GM21723 (cell line): ENCODE measurements at regions not wholly inside any gene's neighbourhood (a gene's known extent, or its start where the extent isn't known, plus 50 kb on each side); places are given as distances from the start of the nearest gene placed in this dataset.

Experiments
- ATAC-seq: cut with Tn5 transposase; IDR thresholded peaks from one replicate; pipeline ENCODE4 v1.9.1; 2021; ENCODE audit warnings: mild to moderate bottlenecking, moderate library complexity; ENCODE audit not compliant: unreplicated experiment

DNA sequence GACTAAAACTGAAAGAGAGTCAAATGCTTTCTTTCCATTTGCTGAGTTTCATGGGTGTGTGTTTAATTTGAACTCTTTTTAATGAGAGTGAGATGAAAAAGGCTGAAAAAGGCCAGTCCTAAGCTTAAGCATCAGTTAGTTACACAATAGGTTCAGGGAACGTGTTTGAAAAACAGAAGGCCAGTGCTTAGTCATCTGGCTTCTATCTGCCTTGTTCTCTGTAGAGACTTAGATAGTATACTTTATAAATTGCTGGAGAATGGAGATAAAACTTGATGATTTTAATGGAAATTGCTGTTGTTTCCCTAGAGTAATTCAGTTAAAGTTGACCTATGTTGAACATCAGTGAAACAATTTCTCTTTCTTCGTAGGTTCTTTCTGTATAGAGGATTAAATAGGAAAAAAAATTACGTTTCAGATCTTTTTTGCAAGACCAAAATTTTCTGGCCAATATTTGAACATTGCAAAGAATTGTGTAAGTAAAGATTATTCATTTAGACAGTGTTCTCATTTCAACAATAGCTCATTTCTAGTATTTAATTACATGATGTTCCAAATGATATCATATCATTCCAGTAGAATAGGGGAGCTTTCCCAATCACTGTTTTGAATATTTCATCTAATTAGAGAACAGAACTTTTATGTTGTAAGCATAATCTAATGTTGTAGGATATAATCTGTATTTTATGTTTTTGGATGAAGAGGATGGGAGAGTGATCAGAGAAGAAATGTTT is 1088.8 kb downstream of the ADGRL3 start:
- no peak for ATAC-seq

DNA sequence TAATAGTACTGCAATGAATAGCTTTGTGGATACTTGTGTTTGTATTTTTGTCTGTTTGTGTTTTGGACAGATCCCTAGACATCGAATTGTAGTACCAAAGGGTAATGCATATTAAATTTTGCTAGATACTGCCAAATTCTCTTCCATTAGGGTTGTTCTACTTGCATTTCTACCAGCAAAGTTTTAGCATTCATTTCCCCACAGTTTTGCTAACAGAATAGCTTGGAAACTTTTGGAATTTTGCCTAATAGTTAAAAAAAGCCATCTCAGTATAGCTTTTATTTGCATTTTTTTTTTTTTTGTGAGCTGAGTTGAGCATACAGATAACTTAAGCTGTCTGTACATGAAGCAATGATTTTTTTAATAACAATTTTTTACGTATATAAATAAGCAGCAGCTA is 1084.9 kb downstream of the ADGRL3 start:
- ATAC-seq, result no peak

DNA sequence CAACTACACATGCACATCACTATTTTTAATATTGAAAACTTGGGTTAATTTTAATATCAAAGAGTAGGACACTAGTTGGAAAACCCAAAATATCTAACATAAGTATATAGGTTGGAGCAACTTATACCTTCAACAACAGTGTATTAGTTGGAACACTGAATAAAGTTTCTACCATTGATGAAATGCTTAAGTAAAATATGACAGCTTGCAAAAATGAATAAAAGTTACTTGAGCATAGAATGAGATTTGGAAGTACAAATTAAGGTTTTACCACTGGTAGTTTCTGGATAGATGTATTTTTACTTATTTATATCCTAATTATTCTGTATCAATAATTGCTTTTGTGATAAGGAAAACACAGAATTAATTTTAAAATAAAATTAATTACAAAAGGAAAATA is 1079.6 kb downstream of the ADGRL3 start:
- no peak for ATAC-seq

DNA sequence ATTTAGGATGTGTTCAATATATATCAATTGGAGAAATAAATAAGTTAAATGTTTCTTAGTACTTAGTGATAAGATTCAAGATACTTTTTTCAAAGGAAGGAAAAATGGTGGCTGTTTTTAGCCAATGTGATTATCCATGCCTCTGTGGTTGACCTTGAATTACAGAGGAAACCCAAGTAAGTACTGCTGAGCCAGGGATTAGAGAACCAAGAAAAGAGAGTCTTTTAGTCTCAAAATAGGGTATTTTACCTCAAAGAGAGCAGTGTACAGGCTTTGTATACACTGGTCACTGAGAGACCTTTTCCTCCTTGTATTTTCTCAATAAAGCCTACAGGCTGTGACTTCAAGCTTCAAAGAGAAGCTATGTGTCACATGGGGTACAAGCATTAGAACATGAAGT is 1075.3 kb downstream of the ADGRL3 start:
- ATAC-seq, result no peak

DNA sequence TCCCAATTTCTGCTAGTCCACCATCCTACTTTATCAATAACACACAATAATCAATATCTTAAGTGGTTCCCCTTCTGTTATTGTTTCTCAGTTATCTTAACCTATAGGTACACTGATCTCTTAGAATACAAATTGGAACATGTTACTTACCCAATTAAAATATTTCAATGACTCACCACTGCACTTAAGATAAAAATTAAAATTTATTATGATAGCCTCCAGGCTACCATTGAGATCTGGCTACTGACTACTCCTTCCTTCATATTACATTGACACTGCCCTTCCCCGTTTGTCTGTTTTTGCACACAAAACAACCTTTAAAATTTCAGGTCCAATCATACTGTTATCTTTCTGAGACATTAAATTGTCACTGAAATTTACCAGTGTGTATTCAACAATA is 1074.7 kb downstream of the ADGRL3 start:
- ATAC-seq, result no peak

DNA sequence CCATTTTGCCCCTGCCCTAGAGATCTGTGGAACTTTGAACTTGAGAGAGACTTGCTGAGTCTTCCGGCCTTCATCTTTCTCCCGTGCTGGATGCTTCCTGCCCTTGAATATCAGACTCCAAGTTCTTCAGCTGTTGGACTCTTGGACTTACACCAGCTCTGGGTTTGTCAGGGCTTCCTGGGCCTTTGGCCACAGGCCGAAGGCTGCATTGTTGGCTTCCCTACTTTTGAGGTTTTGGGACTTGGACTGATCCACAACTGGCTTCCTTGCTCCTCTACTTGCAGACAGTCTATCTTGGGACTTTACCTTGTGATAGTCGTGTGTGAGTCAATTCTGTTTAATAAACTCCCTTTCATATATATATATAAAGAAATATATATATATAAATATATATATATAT is 1071.0 kb downstream of the ADGRL3 start:
- ATAC-seq, result no peak

DNA sequence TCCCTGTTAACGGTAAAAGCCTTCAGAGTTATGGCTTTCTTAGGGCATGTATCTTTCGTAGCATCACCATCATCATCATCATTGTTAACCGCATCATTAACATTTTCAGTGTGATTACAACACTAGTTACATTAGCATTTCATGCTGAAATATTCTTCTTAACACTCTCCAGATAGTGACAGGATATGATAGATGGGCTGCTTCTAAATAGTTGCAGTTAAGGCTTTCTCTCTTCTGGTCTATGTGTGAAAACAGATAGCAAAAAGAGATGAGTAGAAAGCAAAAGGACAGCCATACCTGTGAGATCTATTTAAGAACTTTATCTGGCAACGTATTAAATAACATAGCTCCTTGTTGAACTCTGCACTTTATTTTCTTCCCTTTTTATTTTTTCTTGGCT is 1069.8 kb downstream of the ADGRL3 start:
- ATAC-seq, result no peak

DNA sequence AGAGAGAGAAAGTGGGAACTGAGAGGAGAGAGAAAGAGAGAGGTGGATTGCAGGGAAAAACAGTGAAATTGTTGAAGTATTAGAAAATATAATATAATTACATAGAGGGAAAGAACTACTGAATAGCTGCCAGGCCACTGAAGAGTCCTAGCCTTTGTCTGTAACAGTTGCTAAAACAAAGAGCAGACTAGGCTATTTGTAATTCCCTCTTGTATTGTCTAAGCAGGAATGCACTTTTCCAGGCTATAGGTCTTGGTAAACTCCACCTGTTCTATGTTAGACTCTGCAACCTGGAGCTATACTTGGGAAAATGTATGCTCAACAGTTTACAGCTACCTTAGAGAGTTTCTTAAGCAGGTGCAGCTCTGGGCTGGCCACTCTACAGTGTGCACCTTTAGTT is 1063.3 kb downstream of the ADGRL3 start:
- no peak for ATAC-seq

DNA sequence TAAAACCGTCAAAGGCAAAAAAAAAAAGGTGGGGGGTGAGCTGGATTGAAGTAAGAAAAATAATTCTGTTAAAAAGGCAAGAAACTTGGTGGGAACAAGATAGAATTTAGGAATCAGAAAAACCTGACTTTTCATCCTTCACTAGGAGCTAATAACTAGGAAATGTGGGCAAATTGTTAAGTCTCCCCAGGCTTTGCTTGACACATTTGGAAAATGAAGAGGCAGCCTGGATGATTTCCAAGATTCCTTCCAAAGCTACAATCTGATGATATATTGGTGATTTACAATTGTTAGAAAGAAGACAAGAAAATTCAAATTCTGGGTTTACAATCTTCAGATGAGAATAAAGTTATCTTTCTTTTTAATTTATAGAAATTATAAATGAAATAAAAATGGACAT is 1062.5 kb downstream of the ADGRL3 start:
- ATAC-seq, result no peak

DNA sequence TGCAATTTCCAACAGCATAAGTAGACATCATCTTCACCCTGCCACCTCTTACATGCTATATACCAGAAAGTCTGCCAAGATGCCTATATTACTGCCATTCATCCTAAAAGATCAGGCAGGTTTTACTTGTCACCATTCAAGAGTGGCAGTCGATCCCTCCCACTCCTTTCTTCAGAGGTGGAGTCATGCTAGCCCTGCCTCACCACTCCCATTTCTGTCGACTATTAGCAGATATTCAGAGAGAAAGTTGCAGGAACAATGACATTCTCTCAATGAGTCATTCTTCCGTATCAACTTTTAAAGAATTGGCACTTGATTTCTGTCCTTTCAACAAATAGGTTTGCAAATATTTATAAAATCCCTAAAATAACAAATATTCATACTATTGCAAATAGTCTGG is 1060.1 kb downstream of the ADGRL3 start:
- no peak for ATAC-seq

DNA sequence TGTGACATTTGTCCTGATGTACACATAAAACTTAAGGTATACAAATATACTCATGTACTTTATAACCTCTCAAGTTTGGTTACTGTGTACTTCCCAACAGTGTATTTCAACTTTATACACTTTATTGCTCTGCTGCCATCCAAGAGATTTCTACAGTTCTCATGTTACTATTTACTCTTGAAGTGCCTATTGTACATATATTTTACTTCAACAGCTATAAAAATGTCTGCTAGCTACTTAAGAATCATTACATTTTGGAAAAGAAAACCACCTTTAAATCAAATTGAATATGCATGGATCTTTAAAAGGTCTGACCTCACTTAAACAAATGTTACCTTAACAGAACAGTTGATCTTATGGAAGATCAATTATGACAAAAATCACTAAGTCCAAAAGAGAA is 1056.4 kb downstream of the ADGRL3 start:
- ATAC-seq, result no peak

DNA sequence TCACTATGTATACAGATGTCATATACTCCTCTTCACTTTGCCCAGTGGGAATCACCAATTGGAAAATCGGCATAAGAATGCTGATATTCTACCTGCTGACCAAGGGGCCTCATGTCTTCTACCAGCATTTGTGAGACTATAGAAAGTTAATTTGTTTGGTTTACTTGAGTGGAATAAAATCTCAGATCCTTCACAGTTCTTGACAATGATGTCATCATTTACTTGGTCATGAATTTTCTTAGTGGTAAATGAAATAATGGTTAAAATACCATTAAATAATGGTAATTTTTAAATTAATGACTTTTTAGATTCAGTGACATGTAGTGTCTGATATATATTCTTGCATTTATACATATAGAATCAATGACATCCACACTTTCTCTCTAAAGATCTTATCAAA is 1052.6 kb downstream of the ADGRL3 start:
- no peak for ATAC-seq

DNA sequence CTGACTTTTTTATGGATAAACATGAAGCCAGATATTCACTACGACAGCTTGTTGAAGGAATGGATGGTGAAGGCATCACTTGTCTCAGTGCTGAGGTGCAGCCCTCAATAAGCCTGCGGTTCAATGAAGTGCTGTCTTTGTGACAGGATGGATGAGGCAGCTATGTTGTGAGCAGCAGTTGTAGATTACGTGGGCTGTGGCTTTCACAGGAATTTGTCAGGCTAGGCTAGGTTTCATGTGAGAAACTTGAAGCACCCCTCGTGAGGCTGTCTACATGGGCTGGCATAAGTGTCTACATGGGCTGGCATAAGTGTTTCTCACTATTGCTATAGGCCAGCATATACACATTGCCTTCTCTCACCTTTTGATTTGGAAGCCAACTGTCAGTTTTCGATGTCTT is 1050.0 kb downstream of the ADGRL3 start:
- no peak for ATAC-seq

DNA sequence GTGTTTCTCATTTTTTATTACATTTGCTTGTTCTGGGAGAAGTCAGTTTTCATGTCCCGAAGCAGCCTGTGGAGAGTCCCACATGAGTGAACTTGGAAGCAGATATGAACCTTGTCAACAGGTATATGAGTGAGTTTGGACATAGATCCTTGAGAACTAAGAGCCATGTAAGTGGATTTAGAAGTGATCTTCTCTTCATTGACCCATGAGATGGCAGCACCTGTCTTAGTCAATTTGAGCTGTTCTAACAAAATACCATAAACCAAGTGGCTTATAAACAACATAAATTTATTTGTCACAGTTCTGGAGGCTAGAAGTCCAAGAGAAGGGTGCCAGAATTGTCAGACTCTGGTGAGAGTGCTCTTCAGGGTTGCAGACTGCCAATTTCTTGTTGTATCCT is 1043.8 kb downstream of the ADGRL3 start:
- ATAC-seq, result no peak

DNA sequence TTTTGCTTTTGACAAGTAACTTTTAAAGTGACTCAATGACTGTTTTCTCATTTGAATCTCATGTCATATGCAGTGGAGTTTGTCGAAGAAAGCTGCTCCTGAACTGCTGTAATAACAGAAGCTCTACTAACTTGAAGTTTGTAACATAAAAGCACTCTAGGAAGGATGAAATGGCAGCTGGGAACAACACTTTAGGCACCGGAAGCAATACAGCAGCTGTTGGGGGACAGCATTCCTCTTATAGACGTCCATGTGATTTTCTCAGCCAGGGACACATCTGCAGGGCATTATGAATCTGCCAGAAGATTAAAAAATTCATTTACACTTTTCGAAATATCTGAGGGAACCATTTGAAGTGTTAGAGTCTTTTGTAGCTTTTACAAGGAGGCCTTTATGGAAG is 1035.8 kb downstream of the ADGRL3 start:
- ATAC-seq, result no peak

DNA sequence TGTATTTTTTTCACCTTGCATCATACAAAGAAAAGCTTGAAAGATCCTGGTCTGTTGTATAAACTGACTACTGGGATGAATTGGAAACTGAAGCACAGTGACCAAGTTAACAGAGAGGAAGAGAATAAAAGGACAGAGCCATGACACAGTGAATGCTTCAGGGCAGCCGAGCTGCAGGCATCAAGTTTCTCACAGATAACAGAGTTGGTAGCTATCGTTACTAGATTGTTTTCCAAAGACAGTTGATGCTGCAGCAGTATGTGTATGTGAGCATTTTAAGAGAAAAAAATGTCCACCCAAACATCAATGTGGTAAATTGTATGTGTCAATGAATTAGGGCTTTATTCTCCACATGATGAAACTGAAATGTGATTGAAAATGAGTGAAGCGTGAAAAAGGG is 1032.7 kb downstream of the ADGRL3 start:
- ATAC-seq, result no peak

DNA sequence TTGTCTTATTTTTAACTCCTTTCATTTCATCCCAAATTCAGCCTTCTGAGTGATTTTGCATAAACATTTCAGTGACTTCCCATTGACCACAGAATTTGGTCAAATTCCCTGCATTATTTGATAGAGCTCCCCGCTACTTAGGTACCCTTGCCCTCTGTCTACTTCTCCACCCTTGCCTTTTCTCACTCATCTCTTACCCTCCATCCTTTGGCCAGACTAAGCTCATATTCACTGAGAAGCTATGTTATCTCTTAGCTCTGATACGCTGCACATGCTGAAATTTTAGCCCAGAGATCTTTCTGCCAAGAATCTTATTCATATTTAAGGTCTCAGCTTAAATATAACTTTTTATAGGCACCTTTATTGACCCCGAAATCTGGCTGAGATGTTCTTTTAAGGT is 1031.9 kb downstream of the ADGRL3 start:
- no peak for ATAC-seq

DNA sequence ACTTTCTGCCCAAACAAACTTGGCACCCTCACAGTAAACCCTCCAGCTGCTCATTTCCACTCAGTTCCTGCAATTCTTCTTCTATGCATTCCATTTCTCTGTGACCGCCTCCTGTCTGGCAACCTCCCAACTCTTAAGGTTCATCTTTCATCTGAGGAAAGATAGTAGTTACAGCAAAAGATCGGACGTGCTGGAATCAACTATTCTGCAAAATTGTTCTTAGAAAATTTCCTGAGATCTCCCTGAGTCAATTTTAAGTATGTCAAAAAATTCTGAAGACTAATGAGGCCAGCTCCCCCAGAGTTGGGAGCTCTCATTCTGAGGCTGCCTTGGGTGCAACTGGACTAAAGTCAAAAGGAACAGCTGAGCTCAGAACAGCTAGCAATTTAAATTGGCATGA is 1026.0 kb downstream of the ADGRL3 start:
- no peak for ATAC-seq

DNA sequence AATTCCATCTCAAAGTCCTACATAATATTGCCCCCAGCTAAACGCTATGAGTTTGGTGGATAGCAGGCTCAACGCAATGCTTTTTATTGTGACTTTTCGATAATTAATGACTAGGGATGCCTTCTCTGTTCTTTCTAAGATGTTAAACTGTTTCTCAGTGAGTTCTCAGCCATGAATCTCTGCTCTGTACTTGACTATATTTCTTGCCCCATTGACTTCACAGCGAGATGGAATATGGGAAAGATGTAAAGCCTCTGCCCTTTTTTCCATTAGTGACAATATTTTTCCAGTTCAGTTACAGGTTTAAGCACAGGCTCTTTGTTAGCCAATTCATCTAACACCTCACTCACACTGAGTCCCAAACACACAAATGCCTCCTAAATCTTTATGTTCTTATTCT is 1022.0 kb downstream of the ADGRL3 start:
- no peak for ATAC-seq

DNA sequence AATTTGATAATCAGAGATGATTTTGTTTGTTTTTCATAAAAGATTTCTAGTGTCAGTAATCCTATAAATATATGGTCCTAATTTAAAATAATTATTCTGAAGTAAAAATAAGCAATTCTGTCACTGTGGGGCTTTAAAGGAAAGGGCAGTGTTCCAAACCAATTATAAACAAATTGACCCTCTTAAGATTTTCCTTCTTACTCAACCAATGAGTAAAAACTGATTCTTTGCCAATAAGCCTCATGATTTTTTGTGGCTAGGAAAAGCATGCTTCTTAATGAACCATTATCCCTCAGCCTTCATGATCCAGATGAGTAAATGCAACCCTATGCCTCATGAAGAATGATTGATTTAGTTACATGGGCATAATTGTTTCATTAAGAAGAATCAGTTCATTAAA is 1010.4 kb downstream of the ADGRL3 start:
- ATAC-seq, result no peak

DNA sequence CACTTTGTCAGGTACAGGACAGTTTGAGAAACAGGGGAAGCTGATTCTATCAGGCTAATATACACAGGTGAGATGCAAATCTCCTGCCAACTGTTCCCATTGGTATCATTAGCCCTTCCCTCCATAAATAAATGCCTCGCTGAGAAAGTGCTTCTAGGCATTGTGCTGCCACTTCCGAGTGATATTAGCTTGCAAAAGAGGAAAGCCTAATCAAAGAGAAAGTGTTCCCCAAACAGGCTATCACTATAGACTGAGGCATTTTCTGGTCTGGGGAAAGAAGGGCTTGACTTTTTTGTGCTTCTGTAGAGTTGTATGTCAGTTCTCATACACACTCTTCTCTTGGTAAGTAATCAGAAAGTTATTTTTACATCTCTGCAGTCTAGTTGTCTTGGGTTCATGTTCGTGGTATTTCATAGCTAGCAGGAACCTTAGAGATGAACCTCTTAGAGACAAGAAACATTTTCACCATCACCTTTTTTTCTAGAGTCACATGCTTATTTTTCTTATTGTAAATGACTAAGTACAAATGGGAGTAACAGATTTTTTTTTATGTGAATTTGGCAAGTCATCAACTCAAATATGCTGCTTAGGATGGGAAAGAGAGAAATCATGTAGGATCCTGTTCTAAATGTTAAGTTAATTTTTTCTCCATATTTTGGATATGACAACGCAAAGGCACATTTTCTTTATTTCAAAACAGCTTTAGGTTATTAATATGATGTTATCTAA is 1009.8 kb downstream of the ADGRL3 start:
- no peak for ATAC-seq

DNA sequence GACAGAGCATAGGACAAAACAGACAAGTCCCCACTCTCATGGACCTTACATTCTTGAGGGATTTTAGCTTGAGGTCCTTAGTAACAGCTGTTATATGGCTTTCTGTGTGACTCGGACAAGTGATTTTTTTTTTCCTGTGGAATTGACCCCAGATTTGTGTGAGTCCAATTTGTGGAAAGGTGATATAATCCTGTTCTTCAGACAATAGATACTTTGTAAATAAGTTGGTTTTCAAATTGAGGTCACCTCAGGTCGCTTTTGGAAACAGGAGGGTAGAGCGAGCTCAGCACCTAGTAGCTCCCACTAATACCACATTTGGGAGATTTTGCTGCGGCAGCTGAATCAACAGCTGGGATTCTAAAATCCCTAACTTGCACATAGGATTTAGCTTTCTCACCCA is 1008.8 kb downstream of the ADGRL3 start:
- ATAC-seq, result no peak

DNA sequence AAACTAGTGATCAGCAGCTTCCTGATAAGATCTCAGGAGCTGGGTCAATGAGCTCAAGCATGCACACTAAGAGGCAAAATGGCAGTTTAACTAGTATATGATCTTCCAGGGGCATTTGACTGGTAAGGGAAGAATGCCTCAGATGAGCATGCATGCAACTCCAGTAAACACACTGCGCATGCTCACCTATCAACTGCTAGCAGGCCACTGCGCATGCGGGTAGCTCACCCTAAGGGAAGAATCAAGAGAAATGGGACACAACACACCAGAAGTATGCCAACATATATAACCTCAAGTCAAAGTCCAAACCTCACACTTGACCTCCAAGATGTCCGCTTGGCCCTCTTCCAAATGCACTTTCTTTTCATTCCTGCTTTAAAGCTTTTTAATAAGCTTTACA is 1004.0 kb downstream of the ADGRL3 start:
- no peak for ATAC-seq
